ENCODE measurements at regions not wholly inside any gene's neighbourhood (a gene's known extent, or its start where the extent isn't known, plus 50 kb on each side); places are given as distances from the start of the nearest gene placed in this dataset.

DNA sequence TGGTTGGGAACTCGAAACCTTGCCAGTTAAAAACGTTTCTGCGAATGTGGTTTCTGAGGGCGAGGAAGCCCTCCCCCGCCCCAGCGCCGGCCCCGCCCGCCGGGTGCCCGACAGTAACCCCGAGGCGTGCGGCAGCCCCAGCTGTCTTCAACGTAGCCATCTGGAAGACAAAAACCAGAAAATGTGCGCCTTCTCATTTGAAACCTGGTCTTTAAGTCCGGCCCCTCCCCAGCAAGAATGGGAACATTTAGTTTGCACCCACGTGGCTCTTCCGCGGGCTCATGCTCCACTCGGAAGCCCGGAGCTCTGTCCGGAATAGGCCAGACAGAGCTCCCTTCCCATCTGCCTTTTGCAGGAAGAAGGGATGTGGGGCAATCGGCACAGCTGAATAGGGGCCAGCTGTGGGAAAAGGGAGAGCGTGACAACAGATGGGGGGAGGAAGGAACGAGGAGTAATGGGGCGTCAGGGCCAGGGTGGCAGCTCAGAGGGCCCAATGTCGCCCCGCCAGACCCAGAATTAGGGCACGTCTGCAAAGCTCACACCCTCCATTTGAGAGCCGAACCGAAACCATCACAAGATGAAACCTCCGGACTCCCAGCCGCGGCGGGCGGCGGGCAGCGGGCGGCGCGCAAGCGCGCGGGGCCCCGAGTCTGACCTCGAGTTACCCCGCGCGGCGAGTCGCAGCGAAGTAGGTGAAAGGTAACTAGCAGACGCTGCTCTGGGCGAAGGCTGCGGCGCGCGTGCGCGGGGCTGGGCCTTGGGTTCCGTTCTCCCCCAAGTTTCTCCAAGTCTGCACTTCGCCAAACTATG lies 63.4 kb upstream of the ABCA1 start:
- peaks cover 42% of the 10 kb centered on the region for H3K27me3 Mint-ChIP-seq
- H3K4me3 Mint-ChIP-seq, result peak overlapping the region; percentile 78
- intact Hi-C loops (cut with micrococcal nuclease), result loop anchor here (5.0 to 10.0 kb wide), 3 partner anchors 63 to 413 kb away; partner anchors contain the start of gene ABCA1
- peaks cover 32% of the 10 kb centered on the region for H3K4me1 Mint-ChIP-seq (ENCODE audit: low read depth)
- no peaks in the 10 kb centered on the region for H3K9me3 Mint-ChIP-seq
- DNase-seq, result peak; percentile 87
- TF ChIP-seq, protein P1, sequence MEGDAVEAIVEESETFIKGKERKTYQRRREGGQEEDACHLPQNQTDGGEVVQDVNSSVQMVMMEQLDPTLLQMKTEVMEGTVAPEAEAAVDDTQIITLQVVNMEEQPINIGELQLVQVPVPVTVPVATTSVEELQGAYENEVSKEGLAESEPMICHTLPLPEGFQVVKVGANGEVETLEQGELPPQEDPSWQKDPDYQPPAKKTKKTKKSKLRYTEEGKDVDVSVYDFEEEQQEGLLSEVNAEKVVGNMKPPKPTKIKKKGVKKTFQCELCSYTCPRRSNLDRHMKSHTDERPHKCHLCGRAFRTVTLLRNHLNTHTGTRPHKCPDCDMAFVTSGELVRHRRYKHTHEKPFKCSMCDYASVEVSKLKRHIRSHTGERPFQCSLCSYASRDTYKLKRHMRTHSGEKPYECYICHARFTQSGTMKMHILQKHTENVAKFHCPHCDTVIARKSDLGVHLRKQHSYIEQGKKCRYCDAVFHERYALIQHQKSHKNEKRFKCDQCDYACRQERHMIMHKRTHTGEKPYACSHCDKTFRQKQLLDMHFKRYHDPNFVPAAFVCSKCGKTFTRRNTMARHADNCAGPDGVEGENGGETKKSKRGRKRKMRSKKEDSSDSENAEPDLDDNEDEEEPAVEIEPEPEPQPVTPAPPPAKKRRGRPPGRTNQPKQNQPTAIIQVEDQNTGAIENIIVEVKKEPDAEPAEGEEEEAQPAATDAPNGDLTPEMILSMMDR (IDR thresholded peaks at IDR 0.05), result no peak
- CTCF ChIA-PET, result interaction anchor here (1.0 to 1.5 kb wide), 3 partner anchors 10 to 61 kb away, joined by 3 to 4 read pairs (median 3); no protein-coding TSS in a partner anchor
- peak; percentile 85 for ATAC-seq
- H3K36me3 Mint-ChIP-seq (ENCODE audit: low read depth), result no peaks in the 10 kb centered on the region
- peak overlapping the region; percentile 82 for H3K27ac Mint-ChIP-seq
- POLR2A ChIA-PET, result interaction anchor here (0.6 kb wide), 1 partner anchor 46 kb away, joined by 3 read pairs; no protein-coding TSS in a partner anchor

DNA sequence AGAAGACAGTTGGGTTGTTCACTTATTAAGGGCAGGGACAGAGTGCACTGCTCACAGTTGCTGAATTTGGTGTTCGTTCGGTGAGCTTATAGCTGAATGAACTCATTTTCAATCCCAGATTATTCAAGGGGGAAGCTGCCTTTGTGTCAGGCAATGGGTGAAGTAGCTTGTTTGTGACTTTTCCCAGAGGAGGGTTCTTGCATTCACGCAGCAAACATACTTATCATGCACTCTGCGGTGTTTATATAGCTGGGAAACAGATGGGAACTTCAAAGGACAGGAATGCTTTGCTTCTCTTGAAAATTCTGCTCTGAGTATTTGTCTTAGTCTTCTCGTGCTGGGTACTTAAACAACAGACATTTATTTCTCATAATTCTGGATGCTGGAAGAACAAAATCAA lies 64.7 kb upstream of the ABCA1 start:
- ATAC-seq (no peak), DNase-seq (no peak)
- Mint-ChIP-seq H3K4me1 (ENCODE audit: low read depth) (peaks cover 32% of the 10 kb centered on the region), H3K4me3 (peak overlapping the region; percentile 78), H3K36me3 (ENCODE audit: low read depth) (no peaks in the 10 kb centered on the region), H3K9me3 (no peaks in the 10 kb centered on the region), H3K27ac (no peak overlapping the region), H3K27me3 (peaks cover 35% of the 10 kb centered on the region)
- POLR2A ChIA-PET, result no interaction called here
- TF ChIP-seq, protein P1 (IDR thresholded peaks at IDR 0.05), result no peak
- CTCF ChIA-PET, result no interaction called here
- intact Hi-C loops (cut with micrococcal nuclease), result loop anchor here (5.0 to 10.0 kb wide), 3 partner anchors 62 to 412 kb away; partner anchors contain the start of gene ABCA1

DNA sequence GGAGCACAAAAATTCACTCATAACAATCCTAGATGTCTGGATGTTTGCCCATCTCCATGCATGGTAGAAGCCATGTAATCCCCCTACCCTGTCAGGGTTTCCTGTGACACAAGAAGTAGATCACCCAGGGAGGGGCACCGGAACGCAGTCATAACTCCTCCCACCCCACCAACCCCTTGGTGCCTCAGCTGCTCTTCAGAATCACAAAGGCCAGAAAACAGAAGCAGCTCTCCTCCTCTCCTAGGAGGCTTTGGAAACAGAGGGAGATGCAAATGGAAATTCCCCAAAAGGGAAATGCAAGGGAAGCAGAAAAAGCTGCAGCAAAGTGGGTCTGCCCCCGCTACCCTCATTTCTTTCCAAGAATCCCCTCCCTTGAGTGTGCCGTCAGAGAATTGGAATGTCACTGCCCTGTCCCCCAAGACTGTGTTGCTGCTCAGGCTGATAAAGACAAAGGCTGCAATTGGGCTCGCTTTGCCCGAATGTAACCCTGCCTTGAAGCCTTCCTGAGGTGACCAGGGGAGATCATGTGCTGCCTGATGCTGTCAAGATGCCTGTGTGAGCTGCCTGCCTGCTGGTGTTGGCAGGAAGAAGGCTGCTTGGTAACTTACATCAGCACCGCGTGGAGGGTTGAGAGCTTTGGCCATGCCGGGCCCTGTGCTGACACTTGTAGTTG lies 65.5 kb upstream of the ABCA1 start:
- Mint-ChIP-seq H3K27ac (no peak overlapping the region), H3K27me3 (peaks cover 34% of the 10 kb centered on the region), H3K4me3 (no peak overlapping the region), H3K9me3 (no peaks in the 10 kb centered on the region), H3K36me3 (ENCODE audit: low read depth) (no peaks in the 10 kb centered on the region), H3K4me1 (ENCODE audit: low read depth) (peaks cover 32% of the 10 kb centered on the region)
- ATAC-seq (peak; percentile 37), DNase-seq (peak; percentile 42)
- CTCF ChIA-PET, result interaction anchor here (0.5 kb wide), 1 partner anchor 33 kb away, joined by 4 read pairs; no protein-coding TSS in a partner anchor
- POLR2A ChIA-PET, result no interaction called here
- intact Hi-C loops (cut with micrococcal nuclease), result loop anchor here (5.0 to 10.0 kb wide), 3 partner anchors 61 to 411 kb away; partner anchors contain the start of gene ABCA1
- TF ChIP-seq, protein P1 (IDR thresholded peaks at IDR 0.05), result no peak

DNA sequence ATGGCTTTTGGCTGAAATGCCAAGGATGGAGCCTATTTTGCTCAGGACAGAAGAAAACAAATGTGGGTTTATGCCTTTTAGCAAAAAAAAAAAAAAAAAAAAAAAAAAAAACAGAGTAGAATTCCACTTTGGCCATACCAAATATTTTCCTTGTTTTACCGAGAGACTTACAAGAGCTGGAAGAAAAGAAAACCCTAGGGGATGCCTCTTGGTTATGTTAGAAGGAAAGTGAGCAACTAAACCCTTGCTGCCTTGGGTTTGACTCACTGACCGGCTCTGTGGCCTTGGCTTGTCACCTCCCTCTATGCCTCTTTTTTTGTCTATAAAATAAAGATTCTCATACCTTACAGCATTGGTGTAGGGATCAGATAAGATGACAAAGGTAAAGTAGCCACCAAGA lies 69.6 kb upstream of the ABCA1 start:
- no peak overlapping the region for H3K27ac Mint-ChIP-seq
- peaks cover 19% of the 10 kb centered on the region for H3K27me3 Mint-ChIP-seq
- peaks cover 14% of the 10 kb centered on the region for H3K4me1 Mint-ChIP-seq (ENCODE audit: low read depth)
- intact Hi-C loops (cut with micrococcal nuclease), result loop anchor here (10.0 kb wide), 2 partner anchors 57 to 407 kb away; no protein-coding TSS in a partner anchor
- TF ChIP-seq, protein P1 (IDR thresholded peaks at IDR 0.05), result no peak
- H3K9me3 Mint-ChIP-seq, result no peaks in the 10 kb centered on the region
- no peak overlapping the region for H3K4me3 Mint-ChIP-seq
- ChIA-PET CTCF (interaction anchor here (1.3 kb wide), 1 partner anchor 24 kb away, joined by 3 read pairs; no protein-coding TSS in a partner anchor), POLR2A (interaction anchor here (1.0 kb wide), 1 partner anchor 11 kb away, joined by 3 read pairs; no protein-coding TSS in a partner anchor)
- H3K36me3 Mint-ChIP-seq (ENCODE audit: low read depth), result no peaks in the 10 kb centered on the region
- ATAC-seq (no peak), DNase-seq (no peak)

Data from activated CD8-positive, alpha-beta T cell treated with anti-CD3 and anti-CD28 coated beads for 36 hours (primary cell).